Testis (tissue), 2 donors: ENCODE measurements at regions not wholly inside any gene's neighbourhood (a gene's known extent, or its start where the extent isn't known, plus 50 kb on each side); places are given as distances from the start of the nearest gene placed in this dataset.

Source experiments
- POLR2A ChIP-seq: fragments of 450-650 bp; IDR thresholded peaks from one replicate; pipeline ENCODE4 v1.6.1; 2017; ENCODE audit warnings: antibody characterized with exemption, mild to moderate bottlenecking, moderate library complexity
- TF ChIP-seq, protein P1 (sequence below), 3 experiments: fragments of 450-650 bp in 2 of 3; fragments of 200-600 bp in 1 of 3; sonication (generic) in 1 of 3; IDR thresholded peaks; one replicate each; pipeline ENCODE4 v1.5.1; 2016 to 2019; ENCODE audit warnings: antibody characterized with exemption in 3 of 3, mild to moderate bottlenecking in 2 of 3, moderate library complexity in 1 of 3

DNA sequence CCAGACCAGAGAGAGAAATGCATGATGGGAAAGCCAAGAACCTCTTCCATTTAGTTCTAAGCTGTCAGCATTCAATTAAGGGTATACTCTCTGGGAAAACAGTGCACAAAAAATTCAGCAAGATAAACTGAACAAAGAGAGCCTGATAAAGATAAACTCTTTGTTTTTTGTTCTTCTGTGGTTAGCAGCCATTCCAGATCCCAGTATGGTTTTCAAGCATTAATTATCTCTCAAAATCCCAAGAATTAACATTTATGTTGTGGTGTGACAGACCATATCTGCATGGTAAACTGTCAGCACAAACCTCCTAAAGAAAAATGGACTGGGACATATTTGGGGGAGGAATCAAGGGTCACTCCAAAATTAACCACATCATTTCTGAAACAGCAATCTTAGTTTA lies 124.0 kb upstream of the LRRN1 start:
- TF ChIP-seq, protein P1, sequence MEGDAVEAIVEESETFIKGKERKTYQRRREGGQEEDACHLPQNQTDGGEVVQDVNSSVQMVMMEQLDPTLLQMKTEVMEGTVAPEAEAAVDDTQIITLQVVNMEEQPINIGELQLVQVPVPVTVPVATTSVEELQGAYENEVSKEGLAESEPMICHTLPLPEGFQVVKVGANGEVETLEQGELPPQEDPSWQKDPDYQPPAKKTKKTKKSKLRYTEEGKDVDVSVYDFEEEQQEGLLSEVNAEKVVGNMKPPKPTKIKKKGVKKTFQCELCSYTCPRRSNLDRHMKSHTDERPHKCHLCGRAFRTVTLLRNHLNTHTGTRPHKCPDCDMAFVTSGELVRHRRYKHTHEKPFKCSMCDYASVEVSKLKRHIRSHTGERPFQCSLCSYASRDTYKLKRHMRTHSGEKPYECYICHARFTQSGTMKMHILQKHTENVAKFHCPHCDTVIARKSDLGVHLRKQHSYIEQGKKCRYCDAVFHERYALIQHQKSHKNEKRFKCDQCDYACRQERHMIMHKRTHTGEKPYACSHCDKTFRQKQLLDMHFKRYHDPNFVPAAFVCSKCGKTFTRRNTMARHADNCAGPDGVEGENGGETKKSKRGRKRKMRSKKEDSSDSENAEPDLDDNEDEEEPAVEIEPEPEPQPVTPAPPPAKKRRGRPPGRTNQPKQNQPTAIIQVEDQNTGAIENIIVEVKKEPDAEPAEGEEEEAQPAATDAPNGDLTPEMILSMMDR (IDR thresholded peaks at IDR 0.05) = no peak
- no peak for TF ChIP-seq POLR2A
